HL-60 (cell line): ENCODE measurements at regions not wholly inside any gene's neighbourhood (a gene's known extent, or its start where the extent isn't known, plus 50 kb on each side); places are given as distances from the start of the nearest gene placed in this dataset.
A peak's percentile ranks its signal among the peaks of the same experiment; 100 is the strongest.
"Not testable (repeated sequence)": the region's sequence is repeated elsewhere in the genome, so short reads cannot be mapped to it uniquely, and the experiment has no call there.

Experiments used
- DNase-seq, 2 experiments: peaks; one replicate each; pipeline ENCODE4 v3.0.0-alpha.2; 2010 to 2020; ENCODE audit warnings: low read depth in 1 of 2, low spot score in 1 of 2
- H3K27ac ChIP-seq: fragments of 250-450 bp; sonication (Bioruptor Pico); replicated peaks from 2 replicates; pipeline ENCODE4 v1.5.1; 2020; ENCODE audit warnings: mild to moderate bottlenecking, moderate library complexity
- H3K27me3 ChIP-seq: fragments of 250-450 bp; sonication (Bioruptor Pico); 2 replicates; pipeline ENCODE4 v1.5.1; 2021; ENCODE audit warnings: mild to moderate bottlenecking, moderate library complexity; ENCODE audit not compliant: insufficient read depth, poor library complexity, severe bottlenecking
- H3K4me3 ChIP-seq: replicated peaks from 2 replicates; pipeline ENCODE4 v1.5.1; 2011; ENCODE audit warnings: mild to moderate bottlenecking, control low read depth, low read length; ENCODE audit not compliant: insufficient read depth
- CTCF ChIP-seq: IDR thresholded peaks from one replicate; pipeline ENCODE4 v1.5.1; 2011; ENCODE audit warnings: low read length, control low read depth, inconsistent platforms; ENCODE audit not compliant: insufficient read depth
- GABPA ChIP-seq: IDR thresholded peaks from 2 replicates; pipeline ENCODE4 v1.6.1; 2012; ENCODE audit warnings: low read depth
- POLR2AphosphoS5 ChIP-seq: IDR thresholded peaks from 2 replicates; pipeline ENCODE4 v1.6.1; 2012; ENCODE audit warnings: low read depth
- REST ChIP-seq: IDR thresholded peaks from 2 replicates; pipeline ENCODE4 v1.6.1; 2012; ENCODE audit warnings: low read depth; ENCODE audit not compliant: insufficient replicate concordance
- SPI1 ChIP-seq: IDR thresholded peaks from 2 replicates; pipeline ENCODE4 v1.6.1; 2012; ENCODE audit warnings: low read depth, mild to moderate bottlenecking, borderline replicate concordance

GRCh38 chr12:12007713-12008231 lies 63.0 kb upstream of the BCL2L14 start:
- Histone ChIP-seq H3K27ac (peak overlapping the region; percentile 92; the same call in 1 of the 2 replicates), H3K4me3 (no peak overlapping the region), H3K27me3 (no peaks in the 10 kb centered on the region)
- no peak for TF ChIP-seq GABPA
- TF ChIP-seq CTCF, result no peak
- no peak for TF ChIP-seq POLR2AphosphoS5
- TF ChIP-seq REST, result no peak
- TF ChIP-seq SPI1, result no peak
- no peak for DNase-seq

- Histone ChIP-seq H3K4me3 (no peak overlapping the region), H3K27ac (peak overlapping the region; percentile 92), H3K27me3 (no peaks in the 10 kb centered on the region)
- TF ChIP-seq CTCF (peak; percentile 12), SPI1 (no peak)
- peak in 1 of 2 experiments; percentile 42 for DNase-seq
These were observed 62.4 kb upstream of the BCL2L14 start for GRCh38 chr12:12008232-12008850.

GRCh38 chr12:12008931-12009611 lies 61.7 kb upstream of the BCL2L14 start:
- no peak for TF ChIP-seq POLR2AphosphoS5
- TF ChIP-seq SPI1, result 0 out of 2 replicates have a peak, but pooled peaks have one; percentile 30
- no peak for TF ChIP-seq CTCF
- TF ChIP-seq REST, result no peak
- no peak for TF ChIP-seq GABPA
- peak; percentile 49 to 73 for DNase-seq
- H3K4me3 ChIP-seq, result no peak overlapping the region
- peak overlapping the region; percentile 92 for H3K27ac ChIP-seq
- H3K27me3 ChIP-seq, result no peaks in the 10 kb centered on the region

- H3K27me3 ChIP-seq, H3K4me3 ChIP-seq, DNase-seq: not testable (repeated sequence)
- peak overlapping the region; percentile 92 for H3K27ac ChIP-seq
These were observed 60.9 kb upstream of the BCL2L14 start for GRCh38 chr12:12009749-12010276.
